Kidney (tissue), 13 donors: ENCODE measurements at regions not wholly inside any gene's neighbourhood (a gene's known extent, or its start where the extent isn't known, plus 50 kb on each side); places are given as distances from the start of the nearest gene placed in this dataset.
"Not testable (repeated sequence)": the region's sequence is repeated elsewhere in the genome, so short reads cannot be mapped to it uniquely, and the experiment has no call there.

ENCODE experiments used
- DNase-seq, 5 donors: peaks; one replicate each; pipeline ENCODE4 v3.0.0-alpha.2; 2013 to 2020
- FAIRE-seq: peaks from 2 replicates; lab custom pipeline; 2012; peaks lifted over from hg19 to GRCh38; lab: Jason Lieb, UNC
- H3K27ac ChIP-seq, 2 donors: one replicate each; pipeline ENCODE4 v1.7.0; 2013; ENCODE audit warnings: low read depth in 2 of 2, low read length in 2 of 2, inconsistent platforms in 1 of 2
- H3K27me3 ChIP-seq: one replicate; pipeline ENCODE4 v1.7.1; 2013; ENCODE audit warnings: low read length, inconsistent platforms; ENCODE audit not compliant: control insufficient read depth, insufficient read depth
- H3K36me3 ChIP-seq, 3 donors: one replicate each; pipeline versions ENCODE4 v1.7.0 to v1.7.1; 2013; ENCODE audit warnings: low read length in 3 of 3, control low read depth in 1 of 3, inconsistent platforms in 1 of 3; ENCODE audit not compliant: insufficient read depth in 3 of 3, control insufficient read depth in 2 of 3
- H3K4me1 ChIP-seq, 3 donors: one replicate each; pipeline versions ENCODE4 v1.7.0 to v1.7.1; 2013; ENCODE audit warnings: low read length in 3 of 3, inconsistent platforms in 1 of 3, low read depth in 1 of 3; ENCODE audit not compliant: control insufficient read depth in 2 of 3, insufficient read depth in 2 of 3
- H3K4me3 ChIP-seq, 3 donors: one replicate each; pipeline versions ENCODE4 v1.7.0 to v1.8.1; 2013; ENCODE audit warnings: low read length in 3 of 3, control low read depth in 1 of 3, inconsistent platforms in 1 of 3
- H3K9ac ChIP-seq, 3 donors: one replicate each; pipeline versions ENCODE4 v1.7.0 to v1.7.1; 2013; ENCODE audit warnings: low read length in 3 of 3, control low read depth in 1 of 3, inconsistent platforms in 1 of 3
- H3K9me3 ChIP-seq, 3 donors: one replicate each; pipeline versions ENCODE4 v1.7.0 to v1.7.1; 2013; ENCODE audit warnings: low read length in 3 of 3, control low read depth in 1 of 3, inconsistent platforms in 1 of 3; ENCODE audit not compliant: control insufficient read depth in 2 of 3, insufficient read depth in 1 of 3
- intact Hi-C: fragments of 100-400 bp; cut with DNase I; formaldehyde crosslinking; loops from one replicate; pipeline ENCODE4 v1.11.1; 2022
- TF ChIP-seq, protein P1 (sequence below): IDR thresholded peaks from 3 replicates; pipeline ENCODE4 v1.5.1; 2012; ENCODE audit warnings: mild to moderate bottlenecking, moderate library complexity, borderline replicate concordance; ENCODE audit not compliant: insufficient read depth; ENCODE audit errors: extremely low read depth
- donor health status: control.
- donor health status: control.
- donor health status: control.
- donor health status: control.
- donor health status: control.
- donor health status: DM: yes; HTN: yes; CAD: no.
- donor health status: Normal renal cell carcinoma (clear cell type).

DNA sequence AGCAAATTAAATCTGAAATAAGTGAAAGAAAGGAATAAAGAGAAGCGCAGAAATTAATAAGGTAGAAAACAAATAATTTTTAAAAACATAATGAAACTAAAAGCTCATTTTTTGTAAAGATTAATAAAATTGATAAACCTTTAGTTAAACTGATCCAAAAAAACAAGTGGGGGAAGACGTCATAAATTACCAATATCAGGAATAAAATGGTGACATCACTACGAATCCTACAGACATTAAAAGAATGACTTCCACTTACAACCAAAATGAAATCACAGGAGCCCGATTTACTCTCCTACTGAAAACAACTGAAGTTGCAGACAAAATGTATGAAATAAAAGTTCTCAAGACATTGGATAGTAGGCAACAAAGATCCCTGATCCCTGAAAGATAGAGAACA lies 68.1 kb upstream of the IFFO2 start:
- no peaks in the 10 kb centered on the region for H3K4me1 ChIP-seq
- no peaks in the 10 kb centered on the region for H3K9me3 ChIP-seq
- no peak for FAIRE-seq
- no peak overlapping the region for H3K4me3 ChIP-seq
- H3K9ac ChIP-seq: no peak overlapping the region
- no peaks in the 10 kb centered on the region for H3K36me3 ChIP-seq
- H3K27ac ChIP-seq: no peak overlapping the region
- intact Hi-C loops: no loop called here
- no peak for DNase-seq
- TF ChIP-seq, protein P1, sequence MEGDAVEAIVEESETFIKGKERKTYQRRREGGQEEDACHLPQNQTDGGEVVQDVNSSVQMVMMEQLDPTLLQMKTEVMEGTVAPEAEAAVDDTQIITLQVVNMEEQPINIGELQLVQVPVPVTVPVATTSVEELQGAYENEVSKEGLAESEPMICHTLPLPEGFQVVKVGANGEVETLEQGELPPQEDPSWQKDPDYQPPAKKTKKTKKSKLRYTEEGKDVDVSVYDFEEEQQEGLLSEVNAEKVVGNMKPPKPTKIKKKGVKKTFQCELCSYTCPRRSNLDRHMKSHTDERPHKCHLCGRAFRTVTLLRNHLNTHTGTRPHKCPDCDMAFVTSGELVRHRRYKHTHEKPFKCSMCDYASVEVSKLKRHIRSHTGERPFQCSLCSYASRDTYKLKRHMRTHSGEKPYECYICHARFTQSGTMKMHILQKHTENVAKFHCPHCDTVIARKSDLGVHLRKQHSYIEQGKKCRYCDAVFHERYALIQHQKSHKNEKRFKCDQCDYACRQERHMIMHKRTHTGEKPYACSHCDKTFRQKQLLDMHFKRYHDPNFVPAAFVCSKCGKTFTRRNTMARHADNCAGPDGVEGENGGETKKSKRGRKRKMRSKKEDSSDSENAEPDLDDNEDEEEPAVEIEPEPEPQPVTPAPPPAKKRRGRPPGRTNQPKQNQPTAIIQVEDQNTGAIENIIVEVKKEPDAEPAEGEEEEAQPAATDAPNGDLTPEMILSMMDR: no peak
- H3K27me3 ChIP-seq: no peaks in the 10 kb centered on the region

DNA sequence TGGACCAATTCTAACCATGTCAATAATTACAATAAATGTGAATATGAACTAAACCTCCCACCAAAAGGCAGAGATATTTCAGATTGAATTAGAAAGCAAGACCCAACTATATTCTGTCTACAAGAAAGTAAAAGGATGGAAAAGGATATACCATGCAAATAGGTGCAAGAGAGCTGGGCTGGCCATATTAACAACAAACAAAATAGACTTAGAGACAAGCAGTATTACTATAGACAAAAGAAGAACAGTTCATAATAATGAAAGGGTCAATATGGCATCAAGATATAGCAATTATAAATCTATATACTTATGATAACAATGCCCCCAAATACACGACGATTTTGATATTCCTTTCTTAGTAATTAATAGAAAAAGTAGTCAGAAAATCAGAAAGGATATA lies 67.3 kb upstream of the IFFO2 start:
- Histone ChIP-seq H3K9me3 (no peaks in the 10 kb centered on the region), H3K27me3 (no peaks in the 10 kb centered on the region), H3K9ac (no peak overlapping the region), H3K4me1 (no peaks in the 10 kb centered on the region), H3K36me3 (no peaks in the 10 kb centered on the region), H3K4me3 (no peak overlapping the region), H3K27ac (no peak overlapping the region)
- intact Hi-C loops: no loop called here
- DNase-seq (no peak), FAIRE-seq (no peak)
- TF ChIP-seq, protein P1: no peak

DNA sequence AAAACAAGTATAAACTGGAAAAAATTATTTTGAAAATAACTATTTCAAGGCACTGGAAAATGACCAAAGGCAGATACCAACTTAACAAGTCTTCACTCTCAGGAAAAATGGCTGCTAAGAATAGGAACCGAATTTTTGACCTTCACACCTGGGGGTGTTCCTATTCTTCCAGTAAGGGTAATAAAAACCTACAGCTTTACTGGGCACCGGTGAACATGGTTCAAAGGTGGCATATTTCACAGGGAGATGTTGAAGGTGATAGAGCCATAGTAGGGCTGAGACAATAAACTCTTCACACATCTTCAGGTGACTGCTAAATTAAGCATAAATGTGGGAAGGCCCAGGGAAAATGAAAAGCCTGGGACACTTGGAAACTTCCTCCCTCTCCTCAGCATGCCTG lies 65.4 kb upstream of the IFFO2 start:
- Histone ChIP-seq H3K36me3 (no peaks in the 10 kb centered on the region), H3K27ac (no peak overlapping the region), H3K9me3 (no peaks in the 10 kb centered on the region), H3K4me1 (no peaks in the 10 kb centered on the region), H3K4me3 (no peak overlapping the region), H3K9ac (no peak overlapping the region), H3K27me3 (no peaks in the 10 kb centered on the region)
- DNase-seq (no peak), FAIRE-seq (no peak)
- intact Hi-C loops: no loop called here
- TF ChIP-seq, protein P1: no peak

DNA sequence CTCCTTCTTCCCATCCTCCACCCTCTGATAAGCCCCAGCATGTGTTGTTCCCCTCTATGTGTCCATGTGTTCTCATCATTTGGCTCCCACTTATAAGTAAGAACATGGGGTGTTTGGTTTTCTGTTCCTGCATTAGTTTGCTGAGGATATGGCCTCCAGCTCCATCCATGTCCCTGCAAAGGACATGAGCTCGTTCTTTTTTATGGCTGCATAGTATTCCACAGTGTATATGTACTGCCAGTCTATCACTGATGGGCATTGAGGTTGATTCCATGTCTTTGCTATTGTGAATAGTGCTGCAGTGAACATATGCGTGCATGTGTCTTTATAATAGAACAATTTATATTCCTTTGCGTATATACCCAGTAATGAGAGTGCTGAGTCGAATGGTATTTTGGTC lies 62.8 kb upstream of the IFFO2 start:
- FAIRE-seq, H3K4me3 ChIP-seq, DNase-seq, H3K9me3 ChIP-seq, H3K27me3 ChIP-seq, intact Hi-C loops, H3K27ac ChIP-seq, H3K9ac ChIP-seq, H3K36me3 ChIP-seq, H3K4me1 ChIP-seq: not testable (repeated sequence)
